Fibroblast of the aortic adventitia (primary cell): ENCODE measurements at regions not wholly inside any gene's neighbourhood (a gene's known extent, or its start where the extent isn't known, plus 50 kb on each side); places are given as distances from the start of the nearest gene placed in this dataset.

ENCODE experiments used
- DNase-seq: peaks from one replicate; pipeline ENCODE4 v3.0.0-alpha.2; 2010; ENCODE audit warnings: low read depth
- H3K4me3 ChIP-seq: 2 replicates; pipeline ENCODE4 v1.5.1; 2011; ENCODE audit warnings: low read depth, mild to moderate bottlenecking, control low read depth, low read length, moderate library complexity
- TF ChIP-seq, protein P1 (sequence below): IDR thresholded peaks from 2 replicates; pipeline ENCODE4 v1.5.1; 2011; ENCODE audit warnings: mild to moderate bottlenecking, low read length, control low read depth, inconsistent platforms; ENCODE audit not compliant: insufficient read depth

DNA sequence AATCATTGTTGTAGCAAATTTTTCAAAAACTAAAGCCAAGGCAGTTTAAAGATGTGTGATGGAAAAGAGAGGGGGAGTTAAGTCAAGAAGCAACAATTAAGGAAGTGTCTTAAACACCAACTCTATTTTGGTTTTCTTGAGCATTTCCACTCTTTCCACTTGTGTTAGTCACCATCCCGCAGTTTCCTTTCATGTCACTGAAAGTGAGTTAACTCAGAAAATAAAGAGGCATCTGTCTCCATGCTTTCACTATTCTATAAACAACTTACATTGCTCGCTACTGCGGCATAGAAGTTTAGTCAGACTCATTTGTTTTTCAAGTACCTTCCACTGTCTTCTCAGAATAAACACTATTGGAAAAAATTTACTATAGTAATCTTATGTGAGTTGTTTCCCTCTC lies 284.9 kb upstream of the SEMA3D start:
- no peak overlapping the region for H3K4me3 ChIP-seq
- DNase-seq, result no peak
- TF ChIP-seq, protein P1, sequence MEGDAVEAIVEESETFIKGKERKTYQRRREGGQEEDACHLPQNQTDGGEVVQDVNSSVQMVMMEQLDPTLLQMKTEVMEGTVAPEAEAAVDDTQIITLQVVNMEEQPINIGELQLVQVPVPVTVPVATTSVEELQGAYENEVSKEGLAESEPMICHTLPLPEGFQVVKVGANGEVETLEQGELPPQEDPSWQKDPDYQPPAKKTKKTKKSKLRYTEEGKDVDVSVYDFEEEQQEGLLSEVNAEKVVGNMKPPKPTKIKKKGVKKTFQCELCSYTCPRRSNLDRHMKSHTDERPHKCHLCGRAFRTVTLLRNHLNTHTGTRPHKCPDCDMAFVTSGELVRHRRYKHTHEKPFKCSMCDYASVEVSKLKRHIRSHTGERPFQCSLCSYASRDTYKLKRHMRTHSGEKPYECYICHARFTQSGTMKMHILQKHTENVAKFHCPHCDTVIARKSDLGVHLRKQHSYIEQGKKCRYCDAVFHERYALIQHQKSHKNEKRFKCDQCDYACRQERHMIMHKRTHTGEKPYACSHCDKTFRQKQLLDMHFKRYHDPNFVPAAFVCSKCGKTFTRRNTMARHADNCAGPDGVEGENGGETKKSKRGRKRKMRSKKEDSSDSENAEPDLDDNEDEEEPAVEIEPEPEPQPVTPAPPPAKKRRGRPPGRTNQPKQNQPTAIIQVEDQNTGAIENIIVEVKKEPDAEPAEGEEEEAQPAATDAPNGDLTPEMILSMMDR, result no peak

DNA sequence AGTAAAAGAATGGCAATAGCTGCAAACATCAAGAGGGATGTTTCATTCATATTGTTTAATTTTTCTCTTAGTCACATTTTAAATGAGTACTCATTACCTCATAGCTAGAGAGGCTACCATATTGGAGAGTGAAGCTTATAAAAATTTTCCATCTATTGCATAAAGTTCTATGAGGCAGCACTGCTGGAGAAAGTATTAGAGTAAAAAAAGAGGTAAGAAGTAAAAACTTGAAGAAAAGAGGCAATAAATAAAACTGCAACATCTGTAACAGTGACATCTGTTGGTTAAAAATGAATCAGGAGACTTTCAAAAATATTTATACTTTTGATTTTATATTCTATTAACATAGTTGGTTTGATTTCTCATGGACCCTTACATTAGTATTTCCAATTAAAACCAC lies 284.5 kb upstream of the SEMA3D start:
- TF ChIP-seq, protein P1, result no peak
- DNase-seq, result no peak
- H3K4me3 ChIP-seq, result no peak overlapping the region

DNA sequence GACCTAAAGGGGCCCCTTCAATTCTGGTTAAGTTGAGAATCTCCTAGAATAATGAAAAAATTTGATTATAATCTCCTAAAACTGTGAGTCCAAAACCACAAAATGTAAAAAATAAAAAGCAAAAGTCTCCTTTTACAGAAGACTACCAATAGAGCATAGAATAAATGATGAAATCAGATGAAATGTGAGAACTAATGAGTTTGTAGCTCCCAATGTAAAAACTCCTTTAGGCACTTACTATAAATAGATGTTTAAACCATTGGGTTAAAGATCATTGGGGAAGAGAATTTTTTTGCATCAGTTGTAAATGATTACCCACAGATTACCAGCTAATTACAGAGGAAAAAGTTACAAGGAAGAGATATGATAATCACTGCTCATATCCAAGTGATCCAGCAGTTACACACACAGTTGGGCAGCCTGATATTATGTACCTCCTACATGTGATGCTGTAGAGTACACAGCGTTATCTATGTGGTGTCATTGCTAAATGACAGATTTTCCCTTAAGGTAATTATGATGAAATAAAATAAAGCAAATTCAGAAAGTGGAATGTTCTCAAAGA lies 282.7 kb upstream of the SEMA3D start:
- H3K4me3 ChIP-seq, result no peak overlapping the region
- peak; percentile 71 for DNase-seq
- TF ChIP-seq, protein P1, result no peak

DNA sequence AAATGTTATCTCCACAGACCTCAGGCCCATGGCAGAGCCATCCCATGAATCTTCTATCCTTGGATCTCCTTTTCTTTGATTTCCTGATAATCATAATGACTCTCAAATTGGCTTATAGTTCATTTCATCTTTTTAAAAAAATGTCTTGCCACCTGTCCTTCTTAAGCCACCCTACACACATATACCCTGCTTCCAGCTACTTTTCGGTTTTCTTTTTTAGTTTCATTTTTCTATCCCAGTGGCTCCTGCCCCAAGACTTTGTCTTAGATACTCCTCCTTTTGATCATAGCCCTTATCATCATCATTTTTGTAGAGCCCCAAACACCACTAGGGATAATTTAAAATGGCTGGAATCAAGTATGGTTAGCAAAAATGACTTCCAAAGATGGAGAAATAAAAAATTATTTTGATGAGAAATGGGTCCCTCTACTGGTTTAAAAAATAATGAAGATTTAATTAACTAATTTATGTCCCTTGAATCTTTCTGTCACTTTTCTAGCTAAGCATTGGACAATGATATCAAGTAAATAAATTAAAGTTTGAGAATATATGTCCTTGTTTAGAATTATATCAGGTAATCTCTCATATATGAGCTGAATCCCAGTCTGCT lies 277.3 kb upstream of the SEMA3D start:
- DNase-seq, result peak; percentile 27
- no peak overlapping the region for H3K4me3 ChIP-seq
- TF ChIP-seq, protein P1, result peak; percentile 25

GRCh38 chr7:85462671-85463070 lies 275.8 kb upstream of the SEMA3D start:
- TF ChIP-seq, protein P1, result no peak
- DNase-seq, result no peak
- no peak overlapping the region for H3K4me3 ChIP-seq

DNA sequence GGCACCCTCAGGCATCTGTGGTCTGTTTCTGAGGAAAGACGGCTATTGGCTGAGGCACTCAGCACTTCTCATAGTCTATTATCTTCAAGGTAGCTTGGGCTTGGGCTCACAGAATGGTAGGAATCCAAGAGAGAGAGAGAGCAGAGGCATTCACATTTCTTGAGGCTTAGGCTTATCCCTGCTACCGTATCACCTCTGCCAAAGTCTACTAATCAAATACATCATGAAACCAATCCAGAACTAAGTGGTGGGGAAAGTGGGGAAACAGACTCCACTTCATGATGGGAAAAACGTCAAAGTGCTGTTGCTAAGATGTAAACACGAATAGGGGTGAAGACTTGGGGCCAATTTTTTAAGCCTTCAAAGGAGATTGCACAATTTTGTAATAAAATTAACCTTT lies 271.1 kb upstream of the SEMA3D start:
- peak; percentile 59 for DNase-seq

More for the DNA sequence above, 271.1 kb upstream of the SEMA3D start:
- TF ChIP-seq, protein P1, result no peak
- no peak overlapping the region for H3K4me3 ChIP-seq
